Medulla oblongata (tissue), 1 donor: ENCODE measurements at regions not wholly inside any gene's neighbourhood (a gene's known extent, or its start where the extent isn't known, plus 50 kb on each side); places are given as distances from the start of the nearest gene placed in this dataset.
A peak's percentile ranks its signal among the peaks of the same experiment; 100 is the strongest.

ENCODE experiments used
- DNase-seq: peaks from one replicate; pipeline ENCODE4 v3.0.0-alpha.2; 2015; ENCODE audit errors: extremely low spot score

- no peak for DNase-seq
Observed at GRCh38 chr7:80403686-80404241, 108.1 kb downstream of the GNAT3 start.

GRCh38 chr7:80401708-80402107, 110.2 kb downstream of the GNAT3 start:
- no peak for DNase-seq

- DNase-seq, result no peak
Observed at GRCh38 chr7:80393786-80394185, 118.1 kb downstream of the GNAT3 start.

- peak; percentile 58 for DNase-seq
Observed at GRCh38 chr7:80392229-80393169, 119.4 kb downstream of the GNAT3 start.

- DNase-seq, result no peak
Observed at GRCh38 chr7:80387634-80388193, 124.2 kb downstream of the GNAT3 start.

- DNase-seq, result no peak
Observed at GRCh38 chr7:80386686-80387085, 125.2 kb downstream of the GNAT3 start.

GRCh38 chr7:80385508-80385907, 126.4 kb downstream of the GNAT3 start:
- DNase-seq, result no peak

GRCh38 chr7:80380957-80381356, 130.9 kb downstream of the GNAT3 start:
- DNase-seq, result no peak

GRCh38 chr7:80379034-80379982, 132.6 kb downstream of the GNAT3 start:
- no peak for DNase-seq

- no peak for DNase-seq
Observed at GRCh38 chr7:80374321-80374720, 137.5 kb downstream of the GNAT3 start.

GRCh38 chr7:80373429-80374032, 138.3 kb downstream of the GNAT3 start:
- DNase-seq, result no peak

GRCh38 chr7:80372415-80372814, 139.4 kb downstream of the GNAT3 start:
- no peak for DNase-seq

GRCh38 chr7:80370587-80370986, 141.3 kb downstream of the GNAT3 start:
- no peak for DNase-seq

- no peak for DNase-seq
Observed at GRCh38 chr7:80369321-80369720, 142.5 kb downstream of the GNAT3 start.

GRCh38 chr7:80362677-80363076, 149.2 kb downstream of the GNAT3 start:
- DNase-seq, result no peak

GRCh38 chr7:80362010-80362618, 149.8 kb downstream of the GNAT3 start:
- DNase-seq, result no peak

GRCh38 chr7:80359476-80359875, 152.4 kb downstream of the GNAT3 start:
- no peak for DNase-seq

- no peak for DNase-seq
Observed at GRCh38 chr7:80359029-80359428, 152.8 kb downstream of the GNAT3 start.

- DNase-seq, result no peak
Observed at GRCh38 chr7:80357530-80357929, 154.3 kb downstream of the GNAT3 start.

GRCh38 chr7:80350430-80350829, 161.4 kb downstream of the GNAT3 start:
- DNase-seq, result no peak

- no peak for DNase-seq
Observed at GRCh38 chr7:80348223-80348622, 163.6 kb downstream of the GNAT3 start.
